ENCODE measurements at regions not wholly inside any gene's neighbourhood (a gene's known extent, or its start where the extent isn't known, plus 50 kb on each side); places are given as distances from the start of the nearest gene placed in this dataset.
"Not testable (repeated sequence)": the region's sequence is repeated elsewhere in the genome, so short reads cannot be mapped to it uniquely, and the experiment has no call there.

DNA sequence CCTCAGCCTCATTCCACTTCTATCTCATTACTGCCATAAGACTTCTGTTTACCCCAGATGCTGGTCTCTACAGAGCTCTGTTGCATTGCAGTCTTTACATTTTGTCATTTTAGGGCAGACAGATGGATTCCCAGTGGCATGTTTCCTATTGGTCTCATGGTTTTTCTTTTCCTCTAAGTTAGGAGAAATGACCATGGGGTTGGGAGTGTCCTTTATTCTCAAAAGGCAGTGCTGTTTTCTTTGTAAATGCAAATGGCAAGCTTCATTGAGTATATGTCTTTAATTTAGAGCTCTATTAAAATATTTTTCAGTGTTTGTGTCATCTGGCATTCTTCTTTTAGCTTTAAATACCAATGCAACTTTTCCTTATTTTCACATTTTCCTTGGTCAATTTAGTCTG lies 57.0 kb downstream of the MSTN start:
- Histone ChIP-seq H3K27me3 (ENCODE audit: insufficient read depth) (no peaks in the 10 kb centered on the region), H4K20me1 (ENCODE audit: insufficient read depth) (no peaks in the 10 kb centered on the region), H3K9ac (no peak overlapping the region), H3K4me2 (no peak overlapping the region), H3K27ac (ENCODE audit: low read depth in 2 of 2, low read length in 1 of 2) (no peak overlapping the region), H3K4me3 (ENCODE audit: low read depth in 2 of 2, low read length in 1 of 2) (no peak overlapping the region), H3K9me2 (no peaks in the 10 kb centered on the region), H3F3A (replicated peaks; ENCODE audit: insufficient read depth) (no peaks in the 10 kb centered on the region), H3K36me3 (replicated peaks in 1 of 2; ENCODE audit: control insufficient read depth in 1 of 2, insufficient read depth in 2 of 2, low read length in 1 of 2) (no peaks in the 10 kb centered on the region), H3K9me3 (no peaks in the 10 kb centered on the region), H2AFZ (ENCODE audit: low read depth) (no peak overlapping the region), H3K79me2 (ENCODE audit: insufficient read depth) (no peaks in the 10 kb centered on the region), H3K4me1 (ENCODE audit: control insufficient read depth in 1 of 2, insufficient read depth in 2 of 2, low read depth in 1 of 2, low read length in 1 of 2) (no peaks in the 10 kb centered on the region)
- ChIA-PET POLR2A (no interaction called here), CTCF (interaction anchor here (1.1 to 2.6 kb wide), 2 partner anchors 19 to 22 kb away, joined by 3 to 9 read pairs; no protein-coding TSS in a partner anchor)
- no peak for DNase-seq
- no peak for TF ChIP-seq JUND (IDR thresholded peaks at IDR 0.05)

DNA sequence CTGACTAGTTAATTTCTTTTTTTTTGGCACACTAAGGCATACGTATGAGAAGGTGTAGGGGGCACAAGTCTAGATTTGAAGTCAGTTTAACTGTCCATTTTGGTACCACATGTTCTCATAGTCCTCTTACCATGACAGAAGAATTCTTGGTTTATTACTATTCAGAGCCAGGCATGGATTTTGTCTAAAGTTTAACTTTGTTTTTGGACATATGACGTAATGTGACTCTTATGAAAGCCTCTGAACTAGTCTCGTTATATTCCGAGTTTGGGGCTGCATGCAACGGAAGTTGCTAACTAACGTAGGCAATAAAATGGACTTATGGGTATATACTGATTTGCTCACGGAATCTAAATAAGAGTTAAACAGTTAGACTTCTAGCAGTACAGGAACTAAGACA lies 62.9 kb downstream of the MSTN start:
- TF ChIP-seq YY1 (IDR thresholded peaks at IDR 0.05; ENCODE audit: low read depth): no peak
- Histone ChIP-seq H3K27me3 (ENCODE audit: insufficient read depth) (no peaks in the 10 kb centered on the region), H3K9ac (no peak overlapping the region), H3F3A (replicated peaks; ENCODE audit: insufficient read depth) (no peaks in the 10 kb centered on the region), H3K36me3 (replicated peaks in 1 of 2; ENCODE audit: control insufficient read depth in 1 of 2, insufficient read depth in 2 of 2, low read length in 1 of 2) (no peaks in the 10 kb centered on the region), H3K27ac (ENCODE audit: low read depth in 2 of 2, low read length in 1 of 2) (no peak overlapping the region), H3K4me3 (ENCODE audit: low read depth in 2 of 2, low read length in 1 of 2) (no peak overlapping the region), H3K4me2 (no peak overlapping the region), H2AFZ (ENCODE audit: low read depth) (no peak overlapping the region), H3K4me1 (ENCODE audit: control insufficient read depth in 1 of 2, insufficient read depth in 2 of 2, low read depth in 1 of 2, low read length in 1 of 2) (no peaks in the 10 kb centered on the region), H3K79me2 (ENCODE audit: insufficient read depth) (no peaks in the 10 kb centered on the region), H3K9me2 (no peaks in the 10 kb centered on the region), H4K20me1 (ENCODE audit: insufficient read depth) (no peaks in the 10 kb centered on the region), H3K9me3 (no peaks in the 10 kb centered on the region)
- no peak for DNase-seq
- ChIA-PET CTCF (no interaction called here), POLR2A (no interaction called here)
- 72% methylated on average over 7 of the region's 7 CpGs for WGBS (ENCODE audit: low lambda C conversion rate)

DNA sequence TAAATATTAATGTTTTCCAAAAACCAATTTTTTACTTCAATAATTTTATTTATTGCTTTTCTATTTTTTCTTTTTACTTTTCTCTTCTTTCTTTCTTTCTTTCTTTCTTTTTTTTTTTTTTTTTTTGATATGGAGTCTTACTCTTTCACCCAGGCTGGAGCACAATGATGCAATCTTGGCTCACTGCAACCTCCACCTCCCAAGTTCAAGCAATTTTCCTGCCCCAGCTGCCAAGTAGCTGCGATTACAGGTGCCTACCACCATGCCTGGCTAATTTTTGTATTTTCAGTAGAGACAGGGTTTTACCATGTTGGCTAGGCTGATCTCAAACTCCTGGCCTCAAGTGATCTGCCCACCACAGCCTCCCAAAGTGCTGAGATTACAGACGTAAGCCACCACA lies 63.9 kb downstream of the MSTN start:
- H3K4me1 ChIP-seq (ENCODE audit: control insufficient read depth in 1 of 2, insufficient read depth in 2 of 2, low read depth in 1 of 2, low read length in 1 of 2); DNase-seq; H3K4me2 ChIP-seq; H3F3A ChIP-seq (replicated peaks; ENCODE audit: insufficient read depth); H4K20me1 ChIP-seq (ENCODE audit: insufficient read depth); H3K9ac ChIP-seq; H3K36me3 ChIP-seq (replicated peaks in 1 of 2; ENCODE audit: control insufficient read depth in 1 of 2, insufficient read depth in 2 of 2, low read length in 1 of 2); H3K9me3 ChIP-seq; H3K4me3 ChIP-seq (ENCODE audit: low read depth in 2 of 2, low read length in 1 of 2); H3K27me3 ChIP-seq (ENCODE audit: insufficient read depth); POLR2A ChIA-PET; H3K9me2 ChIP-seq; H3K79me2 ChIP-seq (ENCODE audit: insufficient read depth); H2AFZ ChIP-seq (ENCODE audit: low read depth); H3K27ac ChIP-seq (ENCODE audit: low read depth in 2 of 2, low read length in 1 of 2): not testable (repeated sequence)
- 49% methylated on average over 2 of the region's 2 CpGs for WGBS (ENCODE audit: low lambda C conversion rate)
- CTCF ChIA-PET: interaction anchor here (0.7 kb wide), 2 partner anchors 94 to 140 kb away, joined by 3 read pairs; no protein-coding TSS in a partner anchor

DNA sequence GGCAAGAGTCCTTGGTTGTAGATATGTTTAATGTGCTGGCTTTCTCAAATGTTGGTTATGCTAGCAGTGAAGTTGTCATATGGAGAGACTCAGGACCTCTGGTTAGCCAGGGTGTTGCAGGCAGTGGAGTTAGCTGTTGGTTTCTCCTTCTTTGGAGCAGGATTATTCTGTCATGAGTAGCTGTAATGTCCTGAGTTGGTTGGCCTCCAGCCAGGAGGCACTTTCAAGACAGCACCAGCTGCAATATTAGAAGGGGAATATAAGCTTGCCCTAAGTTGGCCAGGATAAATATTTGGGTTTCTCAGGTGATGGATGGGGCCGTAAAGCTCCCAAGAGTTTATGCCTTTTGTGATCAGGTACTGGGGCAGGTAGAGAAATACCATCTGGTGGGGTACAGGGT lies 65.5 kb downstream of the MSTN start:
- Histone ChIP-seq H4K20me1 (ENCODE audit: insufficient read depth) (no peaks in the 10 kb centered on the region), H3K9me3 (no peaks in the 10 kb centered on the region), H3K27me3 (ENCODE audit: insufficient read depth) (no peaks in the 10 kb centered on the region), H3K9ac (no peak overlapping the region), H3K79me2 (ENCODE audit: insufficient read depth) (no peaks in the 10 kb centered on the region), H3K4me1 (ENCODE audit: control insufficient read depth in 1 of 2, insufficient read depth in 2 of 2, low read depth in 1 of 2, low read length in 1 of 2) (no peaks in the 10 kb centered on the region), H3K36me3 (replicated peaks in 1 of 2; ENCODE audit: control insufficient read depth in 1 of 2, insufficient read depth in 2 of 2, low read length in 1 of 2) (no peaks in the 10 kb centered on the region), H2AFZ (ENCODE audit: low read depth) (no peak overlapping the region), H3K4me3 (ENCODE audit: low read depth in 2 of 2, low read length in 1 of 2) (no peak overlapping the region), H3F3A (replicated peaks; ENCODE audit: insufficient read depth) (no peaks in the 10 kb centered on the region), H3K4me2 (no peak overlapping the region), H3K27ac (ENCODE audit: low read depth in 2 of 2, low read length in 1 of 2) (no peak overlapping the region), H3K9me2 (no peaks in the 10 kb centered on the region)
- ChIA-PET CTCF (interaction anchor here (0.6 to 1.7 kb wide), 2 partner anchors 14 to 32 kb away, joined by 3 to 6 read pairs; no protein-coding TSS in a partner anchor), POLR2A (no interaction called here)
- 56% methylated on average over 1 of the region's 1 CpG for WGBS (ENCODE audit: low lambda C conversion rate)
- no peak for DNase-seq
- TF ChIP-seq FOXJ3 (CRISPR knock-in tag; IDR thresholded peaks at IDR 0.05) (no peak), RAD21 (IDR thresholded peaks at IDR 0.05; ENCODE audit: low read length) (no peak), TAF1 (IDR thresholded peaks at IDR 0.05; ENCODE audit: borderline replicate concordance, low read depth, low read length) (no peak), TCF12 (IDR thresholded peaks at IDR 0.05) (no peak), POLR2AphosphoS5 (IDR thresholded peaks at IDR 0.05; ENCODE audit: low read depth, low read length) (no peak)
- TF ChIP-seq, protein P1, sequence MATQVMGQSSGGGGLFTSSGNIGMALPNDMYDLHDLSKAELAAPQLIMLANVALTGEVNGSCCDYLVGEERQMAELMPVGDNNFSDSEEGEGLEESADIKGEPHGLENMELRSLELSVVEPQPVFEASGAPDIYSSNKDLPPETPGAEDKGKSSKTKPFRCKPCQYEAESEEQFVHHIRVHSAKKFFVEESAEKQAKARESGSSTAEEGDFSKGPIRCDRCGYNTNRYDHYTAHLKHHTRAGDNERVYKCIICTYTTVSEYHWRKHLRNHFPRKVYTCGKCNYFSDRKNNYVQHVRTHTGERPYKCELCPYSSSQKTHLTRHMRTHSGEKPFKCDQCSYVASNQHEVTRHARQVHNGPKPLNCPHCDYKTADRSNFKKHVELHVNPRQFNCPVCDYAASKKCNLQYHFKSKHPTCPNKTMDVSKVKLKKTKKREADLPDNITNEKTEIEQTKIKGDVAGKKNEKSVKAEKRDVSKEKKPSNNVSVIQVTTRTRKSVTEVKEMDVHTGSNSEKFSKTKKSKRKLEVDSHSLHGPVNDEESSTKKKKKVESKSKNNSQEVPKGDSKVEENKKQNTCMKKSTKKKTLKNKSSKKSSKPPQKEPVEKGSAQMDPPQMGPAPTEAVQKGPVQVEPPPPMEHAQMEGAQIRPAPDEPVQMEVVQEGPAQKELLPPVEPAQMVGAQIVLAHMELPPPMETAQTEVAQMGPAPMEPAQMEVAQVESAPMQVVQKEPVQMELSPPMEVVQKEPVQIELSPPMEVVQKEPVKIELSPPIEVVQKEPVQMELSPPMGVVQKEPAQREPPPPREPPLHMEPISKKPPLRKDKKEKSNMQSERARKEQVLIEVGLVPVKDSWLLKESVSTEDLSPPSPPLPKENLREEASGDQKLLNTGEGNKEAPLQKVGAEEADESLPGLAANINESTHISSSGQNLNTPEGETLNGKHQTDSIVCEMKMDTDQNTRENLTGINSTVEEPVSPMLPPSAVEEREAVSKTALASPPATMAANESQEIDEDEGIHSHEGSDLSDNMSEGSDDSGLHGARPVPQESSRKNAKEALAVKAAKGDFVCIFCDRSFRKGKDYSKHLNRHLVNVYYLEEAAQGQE (IDR thresholded peaks at IDR 0.05; ENCODE audit: low read depth, low read length): no peak
- TF ChIP-seq, protein P2, sequence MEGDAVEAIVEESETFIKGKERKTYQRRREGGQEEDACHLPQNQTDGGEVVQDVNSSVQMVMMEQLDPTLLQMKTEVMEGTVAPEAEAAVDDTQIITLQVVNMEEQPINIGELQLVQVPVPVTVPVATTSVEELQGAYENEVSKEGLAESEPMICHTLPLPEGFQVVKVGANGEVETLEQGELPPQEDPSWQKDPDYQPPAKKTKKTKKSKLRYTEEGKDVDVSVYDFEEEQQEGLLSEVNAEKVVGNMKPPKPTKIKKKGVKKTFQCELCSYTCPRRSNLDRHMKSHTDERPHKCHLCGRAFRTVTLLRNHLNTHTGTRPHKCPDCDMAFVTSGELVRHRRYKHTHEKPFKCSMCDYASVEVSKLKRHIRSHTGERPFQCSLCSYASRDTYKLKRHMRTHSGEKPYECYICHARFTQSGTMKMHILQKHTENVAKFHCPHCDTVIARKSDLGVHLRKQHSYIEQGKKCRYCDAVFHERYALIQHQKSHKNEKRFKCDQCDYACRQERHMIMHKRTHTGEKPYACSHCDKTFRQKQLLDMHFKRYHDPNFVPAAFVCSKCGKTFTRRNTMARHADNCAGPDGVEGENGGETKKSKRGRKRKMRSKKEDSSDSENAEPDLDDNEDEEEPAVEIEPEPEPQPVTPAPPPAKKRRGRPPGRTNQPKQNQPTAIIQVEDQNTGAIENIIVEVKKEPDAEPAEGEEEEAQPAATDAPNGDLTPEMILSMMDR (IDR thresholded peaks at IDR 0.05): no peak
- TF ChIP-seq, protein P3, sequence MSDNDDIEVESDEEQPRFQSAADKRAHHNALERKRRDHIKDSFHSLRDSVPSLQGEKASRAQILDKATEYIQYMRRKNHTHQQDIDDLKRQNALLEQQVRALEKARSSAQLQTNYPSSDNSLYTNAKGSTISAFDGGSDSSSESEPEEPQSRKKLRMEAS (IDR thresholded peaks at IDR 0.05; ENCODE audit: low read depth): no peak
- TF ChIP-seq, protein P4, sequence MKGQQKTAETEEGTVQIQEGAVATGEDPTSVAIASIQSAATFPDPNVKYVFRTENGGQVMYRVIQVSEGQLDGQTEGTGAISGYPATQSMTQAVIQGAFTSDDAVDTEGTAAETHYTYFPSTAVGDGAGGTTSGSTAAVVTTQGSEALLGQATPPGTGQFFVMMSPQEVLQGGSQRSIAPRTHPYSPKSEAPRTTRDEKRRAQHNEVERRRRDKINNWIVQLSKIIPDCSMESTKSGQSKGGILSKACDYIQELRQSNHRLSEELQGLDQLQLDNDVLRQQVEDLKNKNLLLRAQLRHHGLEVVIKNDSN (IDR thresholded peaks at IDR 0.05; ENCODE audit: borderline replicate concordance, low read depth): no peak
